Hippocampal formation (tissue), 2 donors: ENCODE measurements at regions not wholly inside any gene's neighbourhood (a gene's known extent, or its start where the extent isn't known, plus 50 kb on each side); places are given as distances from the start of the nearest gene placed in this dataset.

Experiments used
- DNase-seq, 2 donors: peaks; one replicate each; lab custom pipeline; 2025; lab: John Stamatoyannopoulos, UW

DNA sequence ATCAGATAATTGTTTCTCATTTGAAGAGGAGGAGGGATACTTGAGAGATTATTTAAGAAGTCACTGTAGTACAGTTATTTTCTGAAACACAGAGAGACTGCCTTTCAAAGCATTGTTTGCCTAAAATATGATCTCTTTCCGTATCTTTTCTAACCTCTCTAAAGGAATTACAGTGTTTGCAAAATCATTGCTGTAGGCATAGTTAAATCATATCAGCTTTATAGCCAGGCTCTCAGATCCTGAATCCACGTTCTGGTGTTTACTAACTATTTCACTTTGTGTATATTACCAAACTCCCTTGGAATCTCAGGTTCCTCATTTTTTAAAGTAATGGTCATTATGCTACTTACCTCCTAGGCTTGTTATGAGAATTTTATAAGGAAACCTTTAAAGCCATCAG, 1151.6 kb upstream of the CDH9 start:
- no peak for DNase-seq

DNA sequence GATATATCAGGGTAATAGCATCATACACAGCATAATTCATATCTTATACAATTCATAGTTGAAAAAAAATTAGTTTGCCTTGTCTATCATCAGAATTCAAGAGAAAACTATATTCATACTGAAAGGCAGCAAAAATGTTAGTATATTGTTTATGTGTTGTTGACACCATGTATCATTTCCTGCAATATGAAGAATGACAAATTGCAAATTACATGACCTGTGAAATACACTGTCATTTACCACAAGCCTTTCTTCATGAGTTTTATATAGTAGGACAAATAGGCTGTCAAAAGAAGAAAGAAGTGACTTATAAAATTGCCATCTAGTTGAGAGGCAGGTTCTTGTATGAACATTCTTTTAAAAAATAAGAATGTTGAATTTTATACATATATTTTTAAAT, 1136.3 kb upstream of the CDH9 start:
- DNase-seq = no peak

DNA sequence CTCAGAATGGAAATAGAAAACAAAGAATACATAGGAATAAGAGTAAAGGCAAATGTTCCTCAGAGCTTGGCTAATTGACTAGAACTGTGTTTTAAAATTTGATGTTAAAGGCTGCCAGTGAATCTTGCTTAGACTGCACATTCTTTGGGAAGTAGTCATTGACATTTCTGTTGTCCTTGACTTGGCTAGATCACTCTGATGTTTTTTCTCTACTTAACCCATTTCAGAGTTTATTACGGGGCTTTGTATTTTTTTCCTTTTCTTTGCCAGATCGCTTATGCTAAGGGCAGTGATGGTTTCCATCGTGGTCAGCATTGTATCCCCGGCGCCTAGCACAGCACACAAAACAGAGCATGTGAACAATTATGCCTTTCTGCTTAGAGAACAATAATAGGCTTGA, 1126.7 kb upstream of the CDH9 start:
- peak in 1 of 2 donors; percentile 2 for DNase-seq

DNA sequence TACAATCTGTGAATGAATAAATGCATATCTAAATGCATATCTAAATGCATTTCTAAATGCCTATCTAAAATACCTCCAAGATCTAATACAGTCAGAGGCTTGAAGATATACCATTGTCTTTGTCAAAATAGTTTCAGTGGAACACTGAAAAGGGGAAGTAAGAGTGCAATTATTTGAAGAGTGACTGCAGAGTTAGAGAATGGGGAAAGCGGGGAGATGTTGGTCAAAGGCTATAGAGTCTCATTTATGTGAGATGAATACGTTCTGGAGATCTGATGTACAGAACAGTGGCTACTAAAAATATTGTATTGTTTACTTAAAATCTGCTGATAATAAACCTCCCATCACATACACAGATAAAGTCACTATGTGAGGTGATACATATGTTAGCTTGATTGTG, 1126.2 kb upstream of the CDH9 start:
- no peak for DNase-seq

DNA sequence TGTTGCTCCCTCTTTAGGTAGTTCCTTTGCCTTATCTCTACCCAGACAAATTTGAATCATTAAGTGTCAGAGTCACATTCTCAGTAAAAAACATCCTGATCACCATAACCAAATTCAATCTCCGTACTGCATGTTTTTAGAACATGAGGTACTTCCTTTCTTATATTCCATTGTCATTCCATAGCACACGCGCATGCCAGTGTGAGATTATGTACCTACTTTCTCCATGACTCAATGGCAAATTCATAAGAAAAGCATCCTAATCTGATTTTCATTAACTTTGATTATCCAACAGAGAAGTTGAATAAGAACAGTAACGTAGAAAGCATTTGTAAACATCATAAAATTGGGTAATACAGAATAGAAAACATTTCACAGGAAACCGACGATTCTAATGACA, 1118.6 kb upstream of the CDH9 start:
- no peak for DNase-seq

DNA sequence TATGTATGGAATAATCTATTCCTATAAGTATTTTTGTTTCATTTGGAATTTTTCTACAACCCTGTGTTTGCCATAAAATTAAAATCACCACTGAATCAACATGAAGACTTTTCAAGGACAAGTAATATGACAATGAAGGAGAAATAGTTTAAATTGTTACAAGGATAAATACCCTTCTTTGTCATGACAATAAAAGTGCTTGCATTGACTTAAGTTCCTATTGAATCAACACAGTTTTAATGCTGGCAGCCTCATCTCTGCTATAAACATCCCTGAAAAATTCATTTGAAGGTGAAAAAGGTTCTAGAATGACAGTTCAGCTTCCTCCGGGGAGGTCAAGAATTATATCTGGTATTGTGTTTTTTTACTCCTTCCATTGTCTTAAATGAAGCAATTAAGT, 1105.1 kb upstream of the CDH9 start:
- DNase-seq = no peak

DNA sequence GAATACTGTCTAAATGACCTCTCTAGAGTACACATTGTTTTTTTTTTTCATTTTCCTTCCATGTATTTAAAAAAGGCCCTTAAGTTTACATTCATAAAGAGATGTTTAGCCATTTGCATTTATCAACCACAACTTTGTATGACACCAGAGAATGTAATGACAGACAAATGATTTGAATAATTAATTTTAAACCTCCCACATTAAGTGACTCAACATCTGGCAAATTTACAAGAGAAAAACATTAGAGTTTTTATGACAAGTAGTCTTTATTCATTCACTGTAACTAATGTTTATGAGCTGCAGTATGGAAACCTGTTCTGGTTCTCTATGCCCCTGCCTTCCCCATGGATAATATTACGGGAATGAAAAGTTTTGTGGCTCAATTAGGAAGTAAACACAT, 1093.8 kb upstream of the CDH9 start:
- no peak for DNase-seq

DNA sequence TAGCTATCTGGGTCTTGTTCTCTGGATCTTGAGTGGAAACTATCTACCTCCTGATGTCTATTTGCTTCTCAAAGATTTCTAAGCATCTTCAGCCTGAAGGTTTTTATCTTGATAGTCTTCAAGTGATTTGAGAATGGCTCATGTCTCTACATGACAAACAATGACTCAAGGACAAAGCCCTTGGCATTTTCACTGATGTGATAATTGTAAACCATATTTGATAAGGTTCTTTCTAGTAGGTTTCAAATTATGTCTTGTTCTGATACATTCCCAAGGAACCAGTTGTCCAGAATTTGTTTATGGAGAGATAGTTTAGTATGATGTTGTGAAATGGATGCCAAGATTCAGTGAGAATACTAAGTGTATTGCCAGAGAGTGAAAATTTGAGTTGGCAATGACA, 1079.3 kb upstream of the CDH9 start:
- no peak for DNase-seq

DNA sequence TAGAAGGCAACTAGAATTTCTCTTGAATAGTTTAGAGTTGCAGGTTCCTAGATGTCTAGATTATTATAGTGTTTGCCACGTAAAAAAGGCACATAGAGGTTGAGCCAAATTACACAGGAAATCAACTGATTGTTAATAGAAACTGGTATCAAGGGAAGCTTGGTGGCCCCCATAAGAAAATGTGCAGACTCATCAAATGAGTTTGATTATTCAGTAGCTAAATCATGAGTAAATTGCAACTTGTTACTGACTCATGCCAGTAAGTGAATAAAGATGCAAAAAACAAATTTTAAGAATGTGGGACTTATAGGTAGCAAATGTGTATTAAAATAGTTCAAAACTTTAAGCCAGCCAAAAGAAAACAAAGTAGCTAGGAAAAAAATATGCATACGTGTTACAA, 1078.9 kb upstream of the CDH9 start:
- DNase-seq = no peak

DNA sequence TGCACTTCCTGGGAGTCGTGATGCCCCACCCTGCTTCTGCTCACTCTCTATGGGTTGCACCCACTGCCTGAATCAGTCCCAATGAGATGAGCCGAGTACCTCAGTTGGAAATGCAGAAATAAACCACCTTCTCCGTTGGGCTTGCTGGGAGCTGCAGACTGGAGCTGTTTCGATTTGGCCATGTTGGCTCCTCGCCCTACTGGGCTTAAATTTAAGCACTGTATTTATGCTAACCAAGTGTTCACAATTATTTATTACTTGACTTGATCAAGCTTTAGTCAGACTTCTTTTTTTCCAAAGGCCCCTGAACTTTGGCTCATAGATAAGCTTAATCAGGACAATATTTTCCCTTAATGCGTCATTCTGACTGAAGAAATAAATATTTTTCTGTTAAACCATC, 1072.4 kb upstream of the CDH9 start:
- DNase-seq = no peak

DNA sequence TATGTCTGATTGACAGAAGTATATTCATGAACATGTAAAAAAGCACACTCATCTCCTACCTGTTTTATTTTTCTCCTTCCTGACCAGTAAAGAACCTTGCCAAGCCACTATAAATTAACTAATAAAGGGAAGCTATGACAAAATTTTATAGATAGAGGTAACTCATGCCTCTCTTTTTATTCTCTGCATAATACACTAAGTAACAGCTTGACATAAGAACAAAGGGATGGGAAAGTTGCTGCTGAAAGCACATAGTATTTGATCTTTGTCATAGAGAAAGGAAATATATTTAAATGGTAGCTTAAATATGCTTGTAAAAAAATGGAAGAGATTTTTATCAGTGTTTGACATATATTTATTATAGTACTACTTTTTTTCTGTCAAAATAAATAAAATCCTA, 1065.7 kb upstream of the CDH9 start:
- DNase-seq = no peak

DNA sequence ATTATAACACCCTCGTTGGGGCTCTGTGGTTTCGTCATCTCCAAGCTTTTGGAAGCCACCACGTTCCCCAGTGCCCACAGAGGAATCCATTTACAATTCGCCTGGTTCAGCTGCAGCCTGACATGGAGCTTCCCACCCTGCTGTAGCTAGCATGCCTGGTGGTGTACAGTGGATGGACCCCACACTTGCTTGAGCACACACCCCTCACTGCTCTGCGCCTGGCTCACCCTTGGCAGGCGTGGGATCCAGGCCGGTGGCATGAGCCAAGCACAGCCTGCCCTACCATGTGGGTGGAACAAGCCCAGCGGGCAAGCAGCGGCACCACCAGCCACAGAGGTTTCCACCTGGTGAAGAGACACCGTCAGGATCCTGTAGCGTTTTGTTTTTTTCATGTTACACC, 1045.7 kb upstream of the CDH9 start:
- DNase-seq = no peak

DNA sequence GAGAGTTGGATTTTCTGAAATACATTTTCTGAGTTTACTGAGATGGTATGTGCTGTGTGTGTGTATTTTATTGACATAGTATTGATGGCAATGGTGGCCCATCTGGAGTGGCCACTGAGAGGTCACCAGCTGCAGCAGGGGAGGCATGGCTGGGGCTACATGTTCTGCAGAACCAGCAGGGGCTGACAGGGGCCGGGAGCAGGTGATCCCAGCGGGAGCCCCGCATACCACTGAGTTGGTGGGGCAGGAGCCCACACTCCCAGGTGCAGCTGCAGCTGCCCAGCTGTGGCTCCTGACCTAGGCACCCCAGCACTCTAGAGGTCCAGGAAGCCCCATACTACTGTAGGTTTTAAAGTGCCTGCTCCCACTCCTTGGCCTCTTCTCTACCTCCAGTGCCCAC, 1044.2 kb upstream of the CDH9 start:
- no peak for DNase-seq

DNA sequence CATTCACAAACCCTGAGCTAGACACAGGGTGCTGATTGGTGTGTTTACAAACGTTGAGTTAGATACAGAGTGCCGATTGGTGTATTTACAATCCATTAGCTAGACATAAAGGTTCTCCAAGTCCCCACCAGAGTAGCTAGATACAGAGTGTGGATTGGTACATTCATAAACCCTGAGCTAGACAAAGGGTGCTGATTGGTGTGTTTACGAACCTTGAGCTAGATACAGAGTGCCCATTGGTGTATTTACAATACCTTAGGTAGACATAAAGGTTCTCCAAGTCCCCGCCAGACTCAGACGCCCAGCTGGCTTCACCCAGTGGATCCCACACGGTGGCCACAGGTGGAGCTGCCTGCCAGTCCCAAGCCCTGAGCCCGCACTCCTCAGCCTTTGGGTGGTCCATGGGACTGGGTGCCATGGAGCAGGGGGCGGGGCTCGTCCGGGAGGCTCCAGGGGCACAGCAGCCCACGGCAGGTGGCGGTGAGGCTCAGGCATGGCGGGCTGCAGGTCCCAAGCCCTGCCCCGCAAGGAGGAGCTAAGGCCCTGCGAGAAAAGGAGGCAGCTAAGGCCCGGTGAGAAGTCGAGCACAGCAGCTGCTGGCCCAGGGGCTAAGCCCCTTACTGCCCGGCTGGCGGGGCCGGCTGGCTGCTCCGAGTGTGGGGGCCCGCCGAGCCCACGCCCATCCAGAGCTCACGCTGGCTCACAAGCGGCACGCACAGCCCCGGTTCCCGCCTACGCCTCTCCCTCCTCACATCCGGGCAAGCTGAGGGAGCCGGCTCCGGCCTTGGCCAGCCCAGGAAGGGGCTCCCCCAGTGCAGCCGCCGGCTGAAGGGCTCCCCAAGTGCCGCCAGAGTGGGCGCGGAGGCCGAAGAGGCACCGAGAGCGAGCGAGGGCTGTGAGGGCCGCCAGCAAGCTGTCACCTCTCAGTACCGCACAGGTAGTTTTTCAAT, 1039.2 kb upstream of the CDH9 start:
- DNase-seq = no peak

DNA sequence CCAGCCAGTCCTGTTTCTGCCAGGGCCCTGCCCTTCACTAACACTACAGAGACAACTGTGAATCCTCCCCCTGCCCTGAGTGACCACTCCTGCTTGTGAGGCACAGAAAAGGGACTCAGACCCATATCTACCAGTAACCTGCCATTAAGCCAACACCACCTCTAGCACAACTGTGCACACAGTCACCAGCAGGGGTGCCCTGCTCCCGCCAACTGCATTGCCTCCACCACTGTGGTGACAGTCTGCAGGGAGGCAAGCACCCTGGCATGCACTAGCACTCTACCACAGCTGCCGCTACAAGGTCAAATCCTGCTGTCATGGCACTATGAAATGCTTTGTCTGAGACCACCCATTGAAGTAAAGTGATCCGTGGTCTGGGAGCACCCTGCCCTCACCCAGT, 1028.5 kb upstream of the CDH9 start:
- no peak for DNase-seq

DNA sequence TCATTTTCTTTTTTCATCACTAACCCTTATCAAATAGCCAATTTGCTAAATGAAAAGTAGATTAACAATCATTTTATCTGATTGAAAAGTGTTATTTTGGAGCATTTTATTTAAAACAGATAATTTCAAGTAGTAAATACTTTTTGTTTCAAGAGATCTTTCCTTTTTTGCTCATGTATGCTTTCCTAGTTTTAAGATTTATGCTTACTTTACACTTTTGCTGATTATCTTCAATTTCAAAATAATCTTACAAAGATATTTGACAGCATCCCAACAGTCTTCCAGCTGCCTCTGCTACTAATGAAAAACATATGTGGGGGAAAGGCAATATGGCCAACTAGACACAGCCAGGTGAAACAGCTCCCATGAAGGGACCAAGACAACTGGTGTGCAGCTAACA, 1027.3 kb upstream of the CDH9 start:
- DNase-seq = no peak

DNA sequence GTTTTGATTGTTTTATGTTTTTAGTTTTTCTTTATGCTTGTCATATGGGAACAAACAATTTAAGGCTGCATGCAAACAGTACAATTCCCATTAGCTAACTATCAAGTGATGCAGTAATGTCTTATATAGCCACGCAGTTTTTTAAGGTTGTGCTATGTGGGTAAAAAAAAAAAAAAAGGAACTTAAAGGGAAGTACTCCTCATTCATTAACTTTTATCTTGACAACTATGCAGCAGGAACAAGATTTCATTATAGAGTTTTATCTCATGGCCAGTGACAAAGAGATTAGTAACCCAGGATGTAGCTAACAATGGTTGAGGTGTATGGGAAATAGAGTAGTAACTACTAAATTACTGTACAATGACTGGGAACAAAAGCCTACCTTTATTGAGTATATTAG, 1008.2 kb upstream of the CDH9 start:
- DNase-seq = no peak

DNA sequence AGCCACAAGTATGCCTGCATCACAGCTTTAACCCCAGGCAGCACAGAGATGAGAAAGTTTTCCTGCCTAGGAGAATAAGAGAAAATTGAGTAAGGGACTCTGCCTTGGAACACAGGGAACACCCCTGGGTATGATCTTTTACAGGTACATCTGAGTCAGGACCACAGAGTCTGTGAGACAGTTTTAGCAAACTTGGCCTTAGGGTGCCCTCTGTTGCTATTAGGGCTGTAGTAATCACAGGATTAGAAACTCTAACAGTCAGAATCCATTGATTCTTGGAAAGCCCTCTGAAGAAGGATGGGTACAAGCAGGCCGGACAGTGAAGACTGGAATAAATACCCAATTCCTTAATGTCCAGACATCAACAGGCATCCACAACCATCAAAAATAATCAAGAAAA, 989.5 kb upstream of the CDH9 start:
- DNase-seq = no peak

DNA sequence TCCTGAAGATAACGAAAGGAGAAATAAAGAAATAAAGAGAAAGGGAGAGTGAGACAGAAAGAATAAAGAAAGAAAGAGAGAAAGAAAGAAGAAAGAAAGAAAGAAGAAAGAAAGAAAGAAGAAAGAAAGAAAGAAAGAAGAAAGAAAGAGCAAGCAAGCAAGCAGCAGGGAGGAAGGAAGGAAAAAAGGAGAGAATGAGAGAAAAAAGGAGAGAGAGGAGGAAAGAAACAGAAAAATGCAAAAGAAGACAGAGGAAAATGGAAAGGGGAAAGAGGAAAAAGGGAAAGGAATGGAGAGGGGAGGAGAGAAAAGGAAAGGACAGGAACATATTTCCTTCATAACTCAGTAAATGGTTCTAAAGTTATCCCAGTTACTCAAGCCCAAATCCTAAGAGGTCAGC, 978.8 kb upstream of the CDH9 start:
- no peak for DNase-seq

DNA sequence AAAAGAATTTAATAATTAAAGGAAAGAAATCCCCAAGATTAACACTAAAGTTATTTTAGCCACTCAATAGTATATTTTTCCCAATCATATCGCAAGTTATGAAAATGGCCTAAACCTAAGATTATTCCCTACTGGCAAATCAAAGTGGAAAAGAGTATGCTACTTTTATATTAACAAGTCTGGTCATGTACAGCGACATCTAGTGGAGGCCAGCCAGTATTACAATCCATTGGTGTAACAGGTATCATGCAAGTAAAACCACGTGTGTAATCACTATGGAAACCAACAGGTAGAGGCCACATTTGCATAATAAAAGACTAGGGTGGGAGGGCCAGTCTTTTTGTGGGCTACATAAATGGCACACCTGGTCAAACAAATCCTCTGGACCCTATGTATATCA, 976.4 kb upstream of the CDH9 start:
- DNase-seq = no peak

DNA sequence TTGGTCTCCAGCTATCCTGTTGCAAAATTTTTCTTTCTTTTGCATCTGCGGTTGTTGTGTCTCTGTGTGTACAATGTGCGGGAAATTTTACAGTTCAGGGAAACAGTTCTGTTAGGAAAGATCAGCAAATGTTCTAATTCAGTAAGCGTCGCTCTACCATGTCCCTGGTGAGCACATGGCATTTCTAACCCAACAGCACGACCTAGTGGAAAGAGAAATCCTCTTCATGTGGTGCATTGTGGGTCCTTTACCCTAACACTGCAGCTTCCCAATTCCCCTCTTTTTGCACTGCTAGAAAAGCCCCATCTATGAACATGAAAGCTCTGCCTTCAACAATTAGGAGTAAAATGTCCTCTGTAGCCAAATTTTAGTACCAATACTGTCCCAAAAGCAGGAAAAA, 974.2 kb upstream of the CDH9 start:
- DNase-seq = no peak

DNA sequence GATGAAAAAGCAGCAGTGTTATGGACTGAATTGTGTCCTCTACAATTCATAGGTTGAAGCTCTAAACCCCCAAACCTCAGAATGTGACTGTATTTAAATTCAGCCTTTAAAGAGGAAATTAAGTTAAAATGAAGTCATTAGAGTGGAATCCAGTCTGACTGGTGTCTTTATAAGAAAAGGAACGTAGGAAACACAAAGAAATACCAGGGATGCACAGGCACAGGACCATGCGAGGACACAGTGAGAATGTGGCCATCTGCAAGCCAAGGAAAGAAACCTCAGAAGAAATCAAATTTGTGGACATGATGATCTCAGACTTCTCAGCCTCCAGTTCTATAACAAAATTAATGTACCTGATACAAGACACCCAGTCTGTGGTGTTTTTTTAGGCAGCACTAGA, 971.2 kb upstream of the CDH9 start:
- no peak for DNase-seq

DNA sequence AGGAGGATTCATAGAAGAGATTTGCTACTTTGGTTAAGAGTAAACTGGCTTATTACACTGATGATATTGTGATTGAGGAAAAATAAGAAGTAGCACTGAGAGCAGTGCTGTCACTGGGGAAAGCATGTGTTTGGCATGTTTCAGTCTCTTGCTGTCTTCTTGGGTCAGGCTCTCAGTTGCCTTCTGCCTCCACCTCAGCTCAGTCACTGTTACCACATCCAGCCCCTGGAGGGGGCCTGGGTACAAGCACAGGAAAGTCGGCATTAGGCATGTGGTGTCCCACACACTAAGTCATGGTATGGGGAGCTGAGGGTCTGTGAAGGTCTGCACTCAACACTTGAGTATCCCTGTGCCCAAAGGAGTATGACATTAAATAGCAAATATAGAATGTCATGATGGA, 958.3 kb upstream of the CDH9 start:
- DNase-seq = no peak

DNA sequence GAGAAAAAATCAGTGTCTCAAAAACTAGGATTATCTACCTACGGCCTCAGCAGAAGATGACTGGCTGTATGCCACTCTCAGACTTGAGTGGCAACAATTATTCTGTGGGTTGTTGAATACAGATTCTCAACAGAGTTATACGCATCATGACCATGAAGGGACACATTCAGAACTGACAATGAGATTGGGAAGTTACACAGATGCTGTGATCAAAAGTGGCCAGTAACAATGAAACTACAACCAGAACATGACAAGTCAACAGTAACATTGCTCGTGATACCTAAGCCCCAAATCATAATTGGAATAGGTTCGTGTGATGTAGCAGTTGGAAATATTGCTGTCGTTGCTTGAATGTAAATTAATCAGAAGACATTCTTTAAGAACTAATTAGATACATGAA, 957.5 kb upstream of the CDH9 start:
- no peak for DNase-seq
